Kidney (tissue), 13 donors: ENCODE measurements at regions not wholly inside any gene's neighbourhood (a gene's known extent, or its start where the extent isn't known, plus 50 kb on each side); places are given as distances from the start of the nearest gene placed in this dataset.

Experiments
- DNase-seq, 5 donors: peaks; one replicate each; pipeline ENCODE4 v3.0.0-alpha.2; 2013 to 2020
- FAIRE-seq: peaks from 2 replicates; lab custom pipeline; 2012; peaks lifted over from hg19 to GRCh38; lab: Jason Lieb, UNC
- H3K27ac ChIP-seq, 2 donors: one replicate each; pipeline ENCODE4 v1.7.0; 2013; ENCODE audit warnings: low read depth in 2 of 2, low read length in 2 of 2, inconsistent platforms in 1 of 2
- H3K27me3 ChIP-seq: one replicate; pipeline ENCODE4 v1.7.1; 2013; ENCODE audit warnings: low read length, inconsistent platforms; ENCODE audit not compliant: control insufficient read depth, insufficient read depth
- H3K36me3 ChIP-seq, 3 donors: one replicate each; pipeline versions ENCODE4 v1.7.0 to v1.7.1; 2013; ENCODE audit warnings: low read length in 3 of 3, control low read depth in 1 of 3, inconsistent platforms in 1 of 3; ENCODE audit not compliant: insufficient read depth in 3 of 3, control insufficient read depth in 2 of 3
- H3K4me1 ChIP-seq, 3 donors: one replicate each; pipeline versions ENCODE4 v1.7.0 to v1.7.1; 2013; ENCODE audit warnings: low read length in 3 of 3, inconsistent platforms in 1 of 3, low read depth in 1 of 3; ENCODE audit not compliant: control insufficient read depth in 2 of 3, insufficient read depth in 2 of 3
- H3K4me3 ChIP-seq, 3 donors: one replicate each; pipeline versions ENCODE4 v1.7.0 to v1.8.1; 2013; ENCODE audit warnings: low read length in 3 of 3, control low read depth in 1 of 3, inconsistent platforms in 1 of 3
- H3K9ac ChIP-seq, 3 donors: one replicate each; pipeline versions ENCODE4 v1.7.0 to v1.7.1; 2013; ENCODE audit warnings: low read length in 3 of 3, control low read depth in 1 of 3, inconsistent platforms in 1 of 3
- H3K9me3 ChIP-seq, 3 donors: one replicate each; pipeline versions ENCODE4 v1.7.0 to v1.7.1; 2013; ENCODE audit warnings: low read length in 3 of 3, control low read depth in 1 of 3, inconsistent platforms in 1 of 3; ENCODE audit not compliant: control insufficient read depth in 2 of 3, insufficient read depth in 1 of 3
- intact Hi-C: fragments of 100-400 bp; cut with DNase I; formaldehyde crosslinking; loops from one replicate; pipeline ENCODE4 v1.11.1; 2022
- TF ChIP-seq, protein P1 (sequence below): IDR thresholded peaks from 3 replicates; pipeline ENCODE4 v1.5.1; 2012; ENCODE audit warnings: mild to moderate bottlenecking, moderate library complexity, borderline replicate concordance; ENCODE audit not compliant: insufficient read depth; ENCODE audit errors: extremely low read depth
- donor health status: control.
- donor health status: control.
- donor health status: control.
- donor health status: control.
- donor health status: control.
- donor health status: DM: yes; HTN: yes; CAD: no.
- donor health status: Normal renal cell carcinoma (clear cell type).

DNA sequence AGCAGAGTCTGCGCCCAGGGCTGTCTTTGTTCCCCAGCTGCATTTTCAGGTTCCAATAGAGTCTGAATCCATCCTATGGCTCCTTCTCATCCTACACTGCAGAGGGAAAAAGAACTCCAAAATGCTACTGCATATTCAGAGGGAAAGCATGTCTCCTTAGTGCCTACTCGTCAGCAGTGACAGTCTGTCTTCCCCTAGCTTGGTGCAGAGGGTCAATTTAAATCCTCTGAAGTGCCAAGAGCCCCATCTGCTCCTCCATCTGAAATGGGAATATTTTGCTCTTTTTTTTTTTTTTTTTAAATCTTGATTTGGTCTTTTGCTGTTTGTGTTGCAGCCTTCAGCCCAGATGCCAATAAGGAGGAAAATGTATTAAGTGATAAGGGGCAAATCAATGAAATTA lies 199.3 kb downstream of the RNF144A start:
- Histone ChIP-seq H3K4me3 (no peak overlapping the region), H3K9ac (no peak overlapping the region), H3K9me3 (no peaks in the 10 kb centered on the region), H3K27me3 (no peaks in the 10 kb centered on the region), H3K4me1 (no peaks in the 10 kb centered on the region), H3K27ac (no peak overlapping the region), H3K36me3 (no peaks in the 10 kb centered on the region)
- FAIRE-seq: no peak
- no peak for DNase-seq
- intact Hi-C loops: no loop called here
- TF ChIP-seq, protein P1, sequence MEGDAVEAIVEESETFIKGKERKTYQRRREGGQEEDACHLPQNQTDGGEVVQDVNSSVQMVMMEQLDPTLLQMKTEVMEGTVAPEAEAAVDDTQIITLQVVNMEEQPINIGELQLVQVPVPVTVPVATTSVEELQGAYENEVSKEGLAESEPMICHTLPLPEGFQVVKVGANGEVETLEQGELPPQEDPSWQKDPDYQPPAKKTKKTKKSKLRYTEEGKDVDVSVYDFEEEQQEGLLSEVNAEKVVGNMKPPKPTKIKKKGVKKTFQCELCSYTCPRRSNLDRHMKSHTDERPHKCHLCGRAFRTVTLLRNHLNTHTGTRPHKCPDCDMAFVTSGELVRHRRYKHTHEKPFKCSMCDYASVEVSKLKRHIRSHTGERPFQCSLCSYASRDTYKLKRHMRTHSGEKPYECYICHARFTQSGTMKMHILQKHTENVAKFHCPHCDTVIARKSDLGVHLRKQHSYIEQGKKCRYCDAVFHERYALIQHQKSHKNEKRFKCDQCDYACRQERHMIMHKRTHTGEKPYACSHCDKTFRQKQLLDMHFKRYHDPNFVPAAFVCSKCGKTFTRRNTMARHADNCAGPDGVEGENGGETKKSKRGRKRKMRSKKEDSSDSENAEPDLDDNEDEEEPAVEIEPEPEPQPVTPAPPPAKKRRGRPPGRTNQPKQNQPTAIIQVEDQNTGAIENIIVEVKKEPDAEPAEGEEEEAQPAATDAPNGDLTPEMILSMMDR: no peak

DNA sequence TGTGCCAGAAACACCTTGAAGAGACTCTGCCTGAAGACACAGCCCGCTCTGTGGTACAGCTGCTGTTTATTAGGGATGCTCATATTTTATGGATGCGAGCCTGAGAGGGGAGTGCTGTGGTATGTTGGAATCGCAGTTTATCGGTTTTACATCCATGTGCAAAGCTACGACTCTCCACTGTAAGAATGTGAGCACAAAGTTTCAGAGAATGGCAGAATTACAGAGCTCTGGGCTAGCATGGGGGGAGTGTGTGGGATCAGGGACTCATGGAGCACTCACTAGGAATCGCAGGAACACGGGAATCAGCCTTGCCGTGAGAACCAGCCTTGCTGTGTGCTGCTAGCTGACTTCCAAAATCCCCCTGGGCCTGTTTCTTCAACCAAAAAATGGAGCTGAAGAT lies 199.9 kb downstream of the RNF144A start:
- Histone ChIP-seq H3K9ac (no peak overlapping the region), H3K36me3 (no peaks in the 10 kb centered on the region), H3K27me3 (no peaks in the 10 kb centered on the region), H3K4me1 (no peaks in the 10 kb centered on the region), H3K9me3 (no peaks in the 10 kb centered on the region), H3K4me3 (no peak overlapping the region), H3K27ac (no peak overlapping the region)
- TF ChIP-seq, protein P1: no peak
- DNase-seq: no peak
- no peak for FAIRE-seq
- intact Hi-C loops: no loop called here

DNA sequence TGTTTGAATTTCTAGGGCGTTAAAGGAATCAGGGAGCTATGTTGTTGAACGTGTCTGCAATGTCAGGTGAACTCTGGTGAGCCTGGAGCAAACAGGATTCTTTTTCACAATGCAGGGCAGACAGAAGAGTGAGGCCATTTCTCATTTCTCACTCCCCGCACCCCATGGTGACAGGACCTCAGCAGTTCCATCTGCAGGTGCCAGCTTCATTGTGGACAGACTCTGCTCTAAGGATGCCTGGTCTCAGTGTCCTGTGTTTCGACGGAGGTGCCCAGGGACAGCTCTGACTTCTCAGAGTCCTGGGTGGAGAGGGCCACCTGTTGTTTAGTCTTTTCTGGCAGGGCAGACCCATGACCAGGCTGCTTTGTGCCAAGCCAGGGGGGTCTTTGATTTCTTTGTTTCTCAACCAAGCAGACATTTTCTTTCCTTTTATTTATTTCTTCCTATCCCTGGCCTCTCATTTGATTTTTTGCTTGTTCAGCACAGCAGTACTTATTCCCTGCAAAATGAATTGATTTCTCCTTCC lies 201.5 kb downstream of the RNF144A start:
- no peak overlapping the region for H3K4me3 ChIP-seq
- H3K9ac ChIP-seq: no peak overlapping the region
- no peaks in the 10 kb centered on the region for H3K36me3 ChIP-seq
- TF ChIP-seq, protein P1: no peak
- FAIRE-seq (no peak), DNase-seq (no peak)
- no peaks in the 10 kb centered on the region for H3K4me1 ChIP-seq
- no peaks in the 10 kb centered on the region for H3K27me3 ChIP-seq
- no peak overlapping the region for H3K27ac ChIP-seq
- no peaks in the 10 kb centered on the region for H3K9me3 ChIP-seq
- intact Hi-C loops: no loop called here
